Sigmoid colon (tissue), 6 donors: ENCODE measurements at regions not wholly inside any gene's neighbourhood (a gene's known extent, or its start where the extent isn't known, plus 50 kb on each side); places are given as distances from the start of the nearest gene placed in this dataset.
A peak's percentile ranks its signal among the peaks of the same experiment; 100 is the strongest.

Experiments used
- DNase-seq: peaks from one replicate; pipeline ENCODE4 v3.0.0-alpha.2; 2019
- H3K27ac ChIP-seq, 4 donors: fragments of 200-600 bp; sonication (generic); one replicate each; pipeline ENCODE4 v1.5.1; 2016 to 2019; ENCODE audit warnings: mild to moderate bottlenecking in 1 of 4
- H3K27me3 ChIP-seq, 3 donors: fragments of 200-600 bp; sonication (generic); one replicate each; pipeline ENCODE4 v1.5.1; 2019; ENCODE audit warnings: mild to moderate bottlenecking in 1 of 3
- H3K36me3 ChIP-seq, 4 donors: fragments of 200-600 bp; sonication (generic); one replicate each; pipeline ENCODE4 v1.5.1; 2016 to 2019
- H3K4me1 ChIP-seq, 4 donors: fragments of 200-600 bp; sonication (generic); one replicate each; pipeline ENCODE4 v1.5.1; 2017 to 2019
- H3K4me3 ChIP-seq, 4 donors: fragments of 200-600 bp; sonication (generic); one replicate each; pipeline ENCODE4 v1.5.1; 2017 to 2019; ENCODE audit warnings: mild to moderate bottlenecking in 2 of 4, moderate library complexity in 1 of 4
- H3K9me3 ChIP-seq, 4 donors: fragments of 200-600 bp in 3 of 4; sonication (generic) in 3 of 4; one replicate each; pipeline versions ENCODE4 v1.5.1 to v1.6.1; 2013 to 2019
- CTCF ChIP-seq, 4 experiments: fragments of 450-650 bp in 3 of 4; fragments of 200-600 bp in 1 of 4; IDR thresholded peaks; one replicate each; pipeline ENCODE4 v1.5.1; 2016 to 2019; ENCODE audit warnings: antibody characterized with exemption in 4 of 4, mild to moderate bottlenecking in 3 of 4, moderate library complexity in 2 of 4
- EP300 ChIP-seq, 4 donors: sonication (generic); formaldehyde crosslinking; IDR thresholded peaks; one replicate each; pipeline ENCODE4 v1.6.1; 2017; ENCODE audit warnings: antibody characterized with exemption in 4 of 4
- POLR2A ChIP-seq, 2 donors: fragments of 450-650 bp; IDR thresholded peaks; one replicate each; pipeline ENCODE4 v1.6.1; 2016; ENCODE audit warnings: antibody characterized with exemption in 2 of 2, mild to moderate bottlenecking in 2 of 2, moderate library complexity in 2 of 2
- POLR2AphosphoS5 ChIP-seq, 4 donors: sonication (generic); formaldehyde crosslinking; IDR thresholded peaks; one replicate each; pipeline ENCODE4 v1.6.1; 2017; ENCODE audit warnings: antibody characterized with exemption in 4 of 4
- WGBS, 2 donors: extraction: QIAGEN DNeasy Blood & Tissue Kit; methylation state at CpG; one replicate each; pipeline ENCODE4 v1.1.7; 2013; 5-methylcytosine and 5-hydroxymethylcytosine counted together
- intact Hi-C: fragments of 100-400 bp; cut with DNase I; formaldehyde crosslinking; loops from one replicate; pipeline ENCODE4 v1.15.1; 2023
- donor health status: healthy with polysubstance abuse.
- donor health status: healthy.

- H3K27me3 ChIP-seq: no peaks in the 10 kb centered on the region
- peaks cover 0 to 30% (median 25%) of the 10 kb centered on the region in 4 donors for H3K4me1 ChIP-seq
- DNase-seq: no peak
- H3K9me3 ChIP-seq: no peaks in the 10 kb centered on the region
- intact Hi-C loops: loop anchor here (5.0 kb wide), 1 partner anchor 54 kb away; no protein-coding TSS in a partner anchor
- WGBS, 2 donors: 90 to 91% methylated on average over 14 of the region's 14 CpGs
- no peak overlapping the region for H3K4me3 ChIP-seq
- no peak overlapping the region for H3K27ac ChIP-seq
- H3K36me3 ChIP-seq: no peaks in the 10 kb centered on the region
- TF ChIP-seq CTCF (IDR thresholded peaks at IDR 0.05) (no peak), POLR2AphosphoS5 (IDR thresholded peaks at IDR 0.05) (no peak), POLR2A (IDR thresholded peaks at IDR 0.05) (no peak), EP300 (IDR thresholded peaks at IDR 0.05) (no peak)
Measured at GRCh38 chr20:50376179-50376887, 133.8 kb upstream of the PTPN1 start.

- Histone ChIP-seq H3K27ac (no peak overlapping the region), H3K36me3 (no peaks in the 10 kb centered on the region), H3K9me3 (no peaks in the 10 kb centered on the region), H3K4me3 (no peak overlapping the region), H3K27me3 (no peaks in the 10 kb centered on the region), H3K4me1 (peaks cover 0 to 34% (median 31%) of the 10 kb centered on the region in 4 donors)
- WGBS, 2 donors: 80 to 83% methylated on average over 17 of the region's 17 CpGs
- peak; percentile 68 for DNase-seq
- no peak for TF ChIP-seq EP300 (IDR thresholded peaks at IDR 0.05)
- no peak for TF ChIP-seq CTCF (IDR thresholded peaks at IDR 0.05)
- no peak for TF ChIP-seq POLR2A (IDR thresholded peaks at IDR 0.05)
- intact Hi-C loops: loop anchor here (5.0 kb wide), 1 partner anchor 55 kb away; no protein-coding TSS in a partner anchor
Measured at GRCh38 chr20:50376888-50377459, 133.2 kb upstream of the PTPN1 start.

GRCh38 chr20:50378170-50379000, 131.8 kb upstream of the PTPN1 start:
- peaks cover 0 to 48% (median 43%) of the 10 kb centered on the region in 4 donors for H3K4me1 ChIP-seq
- DNase-seq: no peak
- H3K4me3 ChIP-seq: peak overlapping the region in 2 of 4 donors; percentile 17 to 21
- WGBS, 2 donors: 50 to 78% methylated on average over 14 of the region's 14 CpGs
- intact Hi-C loops: loop anchor here (2.0 to 5.0 kb wide), 3 partner anchors 56 to 186 kb away; no protein-coding TSS in a partner anchor
- H3K9me3 ChIP-seq: no peaks in the 10 kb centered on the region
- H3K27ac ChIP-seq: peak overlapping the region; percentile 75 to 83 (median 78)
- no peaks in the 10 kb centered on the region for H3K36me3 ChIP-seq
- TF ChIP-seq EP300 (IDR thresholded peaks at IDR 0.05) (no peak), POLR2A (IDR thresholded peaks at IDR 0.05) (no peak), CTCF (IDR thresholded peaks at IDR 0.05) (no peak), POLR2AphosphoS5 (IDR thresholded peaks at IDR 0.05) (no peak)
- H3K27me3 ChIP-seq: no peaks in the 10 kb centered on the region

GRCh38 chr20:50379049-50379990, 130.9 kb upstream of the PTPN1 start:
- peak overlapping the region in 2 of 4 donors; percentile 17 to 21 for H3K4me3 ChIP-seq
- no peaks in the 10 kb centered on the region for H3K27me3 ChIP-seq
- peaks cover 0 to 54% (median 49%) of the 10 kb centered on the region in 4 donors for H3K4me1 ChIP-seq
- H3K9me3 ChIP-seq: no peaks in the 10 kb centered on the region
- DNase-seq: peak; percentile 98
- intact Hi-C loops: loop anchor here (1.0 to 5.0 kb wide), 4 partner anchors 57 to 187 kb away; no protein-coding TSS in a partner anchor
- TF ChIP-seq POLR2A (IDR thresholded peaks at IDR 0.05) (peak; percentile 60 to 71), POLR2AphosphoS5 (IDR thresholded peaks at IDR 0.05) (peak; percentile 84 to 89 (median 88)), EP300 (IDR thresholded peaks at IDR 0.05) (peak in 3 of 4 donors; percentile 9 to 75 (median 63)), CTCF (IDR thresholded peaks at IDR 0.05) (no peak)
- H3K36me3 ChIP-seq: no peaks in the 10 kb centered on the region
- peak overlapping the region; percentile 75 to 83 (median 78) for H3K27ac ChIP-seq
- WGBS, 2 donors: 10 to 48% methylated on average over 38 of the region's 38 CpGs
